Mesenteric fat pad (tissue), 1 donor: ENCODE measurements at regions not wholly inside any gene's neighbourhood (a gene's known extent, or its start where the extent isn't known, plus 50 kb on each side); places are given as distances from the start of the nearest gene placed in this dataset.

Experiments
- DNase-seq: peaks from one replicate; pipeline ENCODE4 v3.0.0-alpha.2; 2020; ENCODE audit warnings: low spot score
- donor health status: DM: yes; HTN: yes; CAD: no.

- DNase-seq = peak; percentile 41
Measured at GRCh38 chr1:53399370-53400133, 59.6 kb upstream of the DMRTB1 start.

- peak; percentile 43 for DNase-seq
Measured at GRCh38 chr1:53400761-53401674, 58.2 kb upstream of the DMRTB1 start.

GRCh38 chr1:53401813-53402745, 57.1 kb upstream of the DMRTB1 start:
- peak; percentile 87 for DNase-seq

- peak; percentile 62 for DNase-seq
Measured at GRCh38 chr1:53402891-53403655, 56.1 kb upstream of the DMRTB1 start.

GRCh38 chr1:53405737-53406136, 53.5 kb upstream of the DMRTB1 start:
- DNase-seq = peak; percentile 11

- DNase-seq = peak; percentile 64
Measured at GRCh38 chr1:53406551-53407235, 52.5 kb upstream of the DMRTB1 start.

GRCh38 chr1:53408013-53408754, 51.0 kb upstream of the DMRTB1 start:
- DNase-seq = peak; percentile 33

GRCh38 chr1:53408755-53409129, 50.5 kb upstream of the DMRTB1 start:
- DNase-seq = no peak

GRCh38 chr1:53409233-53409632, 50.0 kb upstream of the DMRTB1 start:
- DNase-seq = no peak
